Kidney glomerular epithelial cell (primary cell): ENCODE measurements at regions not wholly inside any gene's neighbourhood (a gene's known extent, or its start where the extent isn't known, plus 50 kb on each side); places are given as distances from the start of the nearest gene placed in this dataset.
"Not testable (repeated sequence)": the region's sequence is repeated elsewhere in the genome, so short reads cannot be mapped to it uniquely, and the experiment has no call there.

Source experiments
- DNase-seq: peaks from one replicate; lab custom pipeline; 2025; lab: John Stamatoyannopoulos, UW

GRCh38 chr7:145464287-145464686, 628.4 kb upstream of the TPK1 start:
- DNase-seq, result no peak

GRCh38 chr7:145462463-145462862, 626.6 kb upstream of the TPK1 start:
- DNase-seq, result no peak

- no peak for DNase-seq
These were observed 599.0 kb upstream of the TPK1 start for GRCh38 chr7:145434811-145435210.

GRCh38 chr7:145431834-145432233, 596.0 kb upstream of the TPK1 start:
- no peak for DNase-seq

- DNase-seq, result not testable (repeated sequence)
These were observed 582.6 kb upstream of the TPK1 start for GRCh38 chr7:145418481-145418880.

GRCh38 chr7:145411066-145411465, 575.2 kb upstream of the TPK1 start:
- DNase-seq, result no peak

- DNase-seq, result no peak
These were observed 562.9 kb upstream of the TPK1 start for GRCh38 chr7:145398758-145399157.

GRCh38 chr7:145394126-145394525, 558.3 kb upstream of the TPK1 start:
- DNase-seq, result no peak

- DNase-seq, result no peak
These were observed 546.9 kb upstream of the TPK1 start for GRCh38 chr7:145382762-145383161.

- DNase-seq, result no peak
These were observed 542.3 kb upstream of the TPK1 start for GRCh38 chr7:145378197-145378596.

GRCh38 chr7:145360511-145361100, 524.8 kb upstream of the TPK1 start:
- no peak for DNase-seq

- no peak for DNase-seq
These were observed 514.5 kb upstream of the TPK1 start for GRCh38 chr7:145350334-145350733.

GRCh38 chr7:145349452-145349851, 513.6 kb upstream of the TPK1 start:
- not testable (repeated sequence) for DNase-seq

GRCh38 chr7:145347271-145347670, 511.4 kb upstream of the TPK1 start:
- no peak for DNase-seq

GRCh38 chr7:145339319-145339718, 503.5 kb upstream of the TPK1 start:
- no peak for DNase-seq

- no peak for DNase-seq
These were observed 495.7 kb upstream of the TPK1 start for GRCh38 chr7:145331522-145331921.

GRCh38 chr7:145331076-145331475, 495.2 kb upstream of the TPK1 start:
- no peak for DNase-seq

- no peak for DNase-seq
These were observed 491.8 kb upstream of the TPK1 start for GRCh38 chr7:145327646-145328045.

GRCh38 chr7:145324081-145324480, 488.2 kb upstream of the TPK1 start:
- DNase-seq, result no peak

GRCh38 chr7:145313551-145313950, 477.7 kb upstream of the TPK1 start:
- DNase-seq, result no peak

- DNase-seq, result no peak
These were observed 457.9 kb upstream of the TPK1 start for GRCh38 chr7:145293754-145294153.

GRCh38 chr7:145293228-145293701, 457.4 kb upstream of the TPK1 start:
- DNase-seq, result no peak

GRCh38 chr7:145289384-145289783, 453.5 kb upstream of the TPK1 start:
- no peak for DNase-seq

GRCh38 chr7:145276118-145276517, 440.3 kb upstream of the TPK1 start:
- DNase-seq, result no peak
